ENCODE measurements at regions not wholly inside any gene's neighbourhood (a gene's known extent, or its start where the extent isn't known, plus 50 kb on each side); places are given as distances from the start of the nearest gene placed in this dataset.

GRCh38 chr2:67043781-67044478 lies 353.2 kb upstream of the ETAA1 start:
- TF ChIP-seq CTCF (conservative IDR thresholded peaks at IDR 0.05): no peak
- no peak for TF ChIP-seq EZH2 (IDR thresholded peaks at IDR 0.05; ENCODE audit: low read depth)
- no peak for DNase-seq
- Histone ChIP-seq H3K79me2 (ENCODE audit: low read depth) (no peaks in the 10 kb centered on the region), H3F3A (ENCODE audit: insufficient read depth, low read depth) (0 out of 2 replicates have a peak, but pooled peaks cover 3% of the 10 kb centered on the region), H3K27ac (no peak overlapping the region), H2AFZ (no peak overlapping the region), H3K4me2 (no peak overlapping the region), H3K4me3 (no peak overlapping the region), H3K36me3 (ENCODE audit: low read depth) (no peaks in the 10 kb centered on the region), H3K9me2 (ENCODE audit: insufficient read depth) (no peaks in the 10 kb centered on the region), H3K9me3 (ENCODE audit: insufficient read depth, low read depth) (no peaks in the 10 kb centered on the region), H3K4me1 (replicated peaks; ENCODE audit: insufficient read depth) (peaks cover 9% of the 10 kb centered on the region; the same call in 1 of the 2 replicates), H3K27me3 (ENCODE audit: insufficient read depth, low read depth) (no peaks in the 10 kb centered on the region), H4K20me1 (ENCODE audit: insufficient read depth) (no peaks in the 10 kb centered on the region)
- BruUV-seq (replicated peaks): no TSS peak
- intact Hi-C loops (cut with micrococcal nuclease; ENCODE audit: unreplicated experiment): no loop called here
- ChIA-PET POLR2A (ENCODE audit: unreplicated experiment) (no interaction called here), CTCF (no interaction called here)

GRCh38 chr2:67046591-67046990 lies 350.5 kb upstream of the ETAA1 start:
- H3K79me2 ChIP-seq (ENCODE audit: low read depth): no peaks in the 10 kb centered on the region
- DNase-seq: peak in 1 of 2 experiments; percentile 56
- H4K20me1 ChIP-seq (ENCODE audit: insufficient read depth): no peaks in the 10 kb centered on the region
- H3K4me1 ChIP-seq (replicated peaks; ENCODE audit: insufficient read depth): peaks cover 9% of the 10 kb centered on the region; the same call in 1 of the 2 replicates
- intact Hi-C loops (cut with micrococcal nuclease; ENCODE audit: unreplicated experiment): no loop called here
- CTCF ChIA-PET: no interaction called here
- H3K9me2 ChIP-seq (ENCODE audit: insufficient read depth): no peaks in the 10 kb centered on the region
- POLR2A ChIA-PET (ENCODE audit: unreplicated experiment): no interaction called here
- TF ChIP-seq EZH2 (IDR thresholded peaks at IDR 0.05; ENCODE audit: low read depth) (no peak), CTCF (conservative IDR thresholded peaks at IDR 0.05) (no peak)
- no peaks in the 10 kb centered on the region for H3K9me3 ChIP-seq (ENCODE audit: insufficient read depth, low read depth)
- H2AFZ ChIP-seq: no peak overlapping the region
- no peak overlapping the region for H3K4me3 ChIP-seq
- H3K27ac ChIP-seq: no peak overlapping the region
- H3K4me2 ChIP-seq: 0 out of 2 replicates have a peak overlapping the region, but pooled peaks have one; percentile 2
- no peaks in the 10 kb centered on the region for H3K36me3 ChIP-seq (ENCODE audit: low read depth)
- H3K27me3 ChIP-seq (ENCODE audit: insufficient read depth, low read depth): no peaks in the 10 kb centered on the region
- BruUV-seq (replicated peaks): no TSS peak
- 0 out of 2 replicates have a peak, but pooled peaks cover 3% of the 10 kb centered on the region for H3F3A ChIP-seq (ENCODE audit: insufficient read depth, low read depth)

GRCh38 chr2:67048314-67048713 lies 348.8 kb upstream of the ETAA1 start:
- TF ChIP-seq EZH2 (IDR thresholded peaks at IDR 0.05; ENCODE audit: low read depth) (no peak), CTCF (conservative IDR thresholded peaks at IDR 0.05) (no peak)
- Histone ChIP-seq H3K9me3 (ENCODE audit: insufficient read depth, low read depth) (no peaks in the 10 kb centered on the region), H3K4me1 (replicated peaks; ENCODE audit: insufficient read depth) (peaks cover 9% of the 10 kb centered on the region; the same call in 1 of the 2 replicates), H3K79me2 (ENCODE audit: low read depth) (no peaks in the 10 kb centered on the region), H3K27ac (no peak overlapping the region), H3K36me3 (ENCODE audit: low read depth) (no peaks in the 10 kb centered on the region), H3K4me3 (no peak overlapping the region), H3F3A (ENCODE audit: insufficient read depth, low read depth) (0 out of 2 replicates have a peak, but pooled peaks cover 3% of the 10 kb centered on the region), H3K4me2 (no peak overlapping the region), H3K27me3 (ENCODE audit: insufficient read depth, low read depth) (no peaks in the 10 kb centered on the region), H3K9me2 (ENCODE audit: insufficient read depth) (no peaks in the 10 kb centered on the region), H2AFZ (no peak overlapping the region), H4K20me1 (ENCODE audit: insufficient read depth) (no peaks in the 10 kb centered on the region)
- CTCF ChIA-PET: no interaction called here
- intact Hi-C loops (cut with micrococcal nuclease; ENCODE audit: unreplicated experiment): no loop called here
- DNase-seq: no peak
- POLR2A ChIA-PET (ENCODE audit: unreplicated experiment): no interaction called here
- BruUV-seq (replicated peaks): no TSS peak
